Left kidney (tissue), 1 donor: ENCODE measurements at regions not wholly inside any gene's neighbourhood (a gene's known extent, or its start where the extent isn't known, plus 50 kb on each side); places are given as distances from the start of the nearest gene placed in this dataset.
"Not testable (repeated sequence)": the region's sequence is repeated elsewhere in the genome, so short reads cannot be mapped to it uniquely, and the experiment has no call there.

Experiments used
- DNase-seq: peaks from one replicate; pipeline ENCODE4 v3.0.0-alpha.2; 2013

DNA sequence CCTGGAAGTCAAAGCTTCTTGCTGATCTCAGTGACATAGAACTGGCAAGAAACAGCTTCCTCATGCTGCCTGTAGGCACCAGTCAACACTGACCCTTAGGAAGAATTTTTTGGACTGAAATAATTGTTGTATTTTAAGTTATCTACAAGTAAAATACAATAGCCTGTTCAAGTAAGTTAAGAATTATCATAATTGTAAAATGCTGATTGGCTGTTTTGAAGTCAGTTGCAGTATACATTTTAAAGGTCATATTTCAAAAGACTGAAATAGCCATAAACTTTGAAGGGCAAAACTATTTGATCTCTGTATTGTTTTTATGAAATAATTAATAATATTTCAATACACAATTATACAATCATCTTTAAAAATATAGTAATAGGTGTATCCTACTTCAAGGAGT, 794.9 kb downstream of the MAT2B start:
- DNase-seq, result no peak

DNA sequence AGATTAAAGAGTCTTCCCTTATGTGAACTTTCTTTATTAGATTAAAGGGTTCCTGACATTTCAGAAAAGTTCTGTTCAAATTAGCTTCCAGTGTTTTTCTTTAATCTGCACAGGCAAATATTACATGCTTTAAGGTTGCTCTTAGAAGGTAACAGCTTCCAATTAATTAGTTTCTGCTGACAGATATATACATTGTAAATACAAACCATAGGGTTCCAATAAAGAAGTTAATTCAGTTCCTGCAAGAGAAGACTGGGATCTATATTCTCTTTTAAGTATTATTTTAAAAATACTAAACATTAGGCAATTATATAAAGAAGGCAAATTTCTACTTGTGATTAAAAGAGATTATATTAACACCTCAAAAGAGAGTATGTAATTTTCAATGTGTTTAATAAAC, 795.7 kb downstream of the MAT2B start:
- no peak for DNase-seq

DNA sequence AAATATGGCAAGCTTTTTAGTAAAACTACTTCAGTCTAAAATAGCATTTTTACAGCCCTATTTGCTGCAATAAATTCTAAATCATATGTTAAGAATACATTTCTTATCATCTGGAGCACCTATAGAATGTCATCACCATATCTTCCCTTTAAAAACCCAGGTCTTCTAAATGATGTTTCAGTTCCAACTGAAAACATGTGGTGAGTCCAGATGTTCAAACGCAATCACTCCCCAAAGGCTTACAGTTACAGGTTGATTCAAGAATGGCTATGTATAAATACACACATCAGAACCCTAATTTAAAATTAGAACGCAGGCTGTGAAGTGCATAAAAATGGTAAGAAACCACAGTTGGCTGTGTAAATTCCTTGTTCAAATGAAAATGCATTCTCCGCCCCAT, 796.3 kb downstream of the MAT2B start:
- DNase-seq, result no peak

DNA sequence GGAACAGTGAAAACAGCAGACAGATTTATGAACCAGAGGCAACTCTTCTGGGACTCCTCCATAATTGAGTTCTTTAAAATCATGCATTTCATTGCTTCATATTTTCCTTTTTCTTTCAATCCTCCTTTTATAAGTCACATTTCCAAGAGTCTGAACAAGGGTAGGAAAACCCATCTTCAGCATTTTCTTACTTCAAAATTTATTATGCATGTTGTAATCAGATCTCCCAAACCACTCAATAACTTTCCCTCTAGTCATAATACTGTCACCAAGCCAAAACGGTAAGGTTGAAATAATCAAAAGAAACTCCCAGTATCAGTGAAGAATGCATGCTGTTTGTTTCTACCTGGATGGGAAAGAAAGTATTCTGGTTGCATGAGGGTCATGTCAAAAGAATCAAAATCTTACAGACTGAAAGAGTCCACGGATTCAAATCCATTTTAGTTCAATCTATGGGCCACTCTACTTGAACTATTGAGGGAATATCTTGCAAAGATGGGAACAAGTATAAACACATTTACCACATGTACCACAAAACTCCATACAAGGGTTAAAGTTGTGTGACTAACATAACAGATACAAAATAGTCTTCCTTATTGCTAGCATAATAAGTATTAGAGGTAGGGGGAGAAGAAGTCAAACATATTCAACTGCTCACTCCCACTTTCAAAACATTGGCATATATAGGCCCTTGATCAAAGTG, 797.3 kb downstream of the MAT2B start:
- DNase-seq, result peak; percentile 29

DNA sequence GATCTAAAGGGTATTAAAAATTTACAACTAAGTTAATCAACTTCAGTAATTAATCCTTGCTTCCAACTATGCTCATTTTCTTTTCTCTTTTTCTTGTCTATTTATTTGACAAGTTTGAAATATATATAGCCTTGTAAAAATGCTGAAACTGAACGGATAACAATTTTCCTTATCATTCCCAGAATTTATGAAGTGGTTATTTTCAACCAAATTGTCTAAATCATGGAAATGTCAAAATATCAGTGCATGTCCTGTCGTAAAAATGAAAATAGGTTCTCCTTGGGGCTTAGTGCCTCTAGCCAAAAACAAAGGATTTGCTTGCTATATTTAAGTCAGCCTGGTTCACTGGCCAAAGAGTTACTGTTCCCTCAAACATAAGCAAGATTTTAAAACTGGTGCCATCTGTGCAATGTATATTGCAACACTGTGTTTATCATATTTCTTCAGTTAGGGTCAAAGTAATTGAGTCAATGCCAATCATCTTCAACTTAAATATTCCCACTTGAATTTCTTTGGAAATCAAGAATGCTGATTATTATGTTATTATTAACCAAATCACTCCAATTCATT, 798.3 kb downstream of the MAT2B start:
- no peak for DNase-seq

DNA sequence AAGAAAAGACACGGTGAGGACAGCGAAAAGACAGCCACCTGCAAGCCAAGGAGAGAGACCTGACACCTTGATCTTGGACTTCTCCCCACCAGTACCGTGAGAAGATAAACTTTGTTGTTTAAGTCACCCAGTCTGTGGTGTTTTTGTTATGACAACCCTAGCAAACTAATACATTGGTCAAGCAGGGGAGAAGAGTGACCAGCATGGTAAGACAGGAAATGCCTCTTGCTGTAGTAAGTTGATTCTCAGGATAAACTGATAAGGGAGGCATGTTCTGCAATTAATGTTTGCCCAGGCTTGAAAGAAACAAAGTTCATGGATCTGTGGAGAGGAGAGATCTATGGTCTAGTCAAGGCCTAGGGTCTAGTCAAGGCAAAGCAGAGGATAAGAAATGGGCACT, 801.2 kb downstream of the MAT2B start:
- DNase-seq, result no peak

- no peak for DNase-seq
Observed at GRCh38 chr5:164312801-164313200, 807.4 kb downstream of the MAT2B start.

DNA sequence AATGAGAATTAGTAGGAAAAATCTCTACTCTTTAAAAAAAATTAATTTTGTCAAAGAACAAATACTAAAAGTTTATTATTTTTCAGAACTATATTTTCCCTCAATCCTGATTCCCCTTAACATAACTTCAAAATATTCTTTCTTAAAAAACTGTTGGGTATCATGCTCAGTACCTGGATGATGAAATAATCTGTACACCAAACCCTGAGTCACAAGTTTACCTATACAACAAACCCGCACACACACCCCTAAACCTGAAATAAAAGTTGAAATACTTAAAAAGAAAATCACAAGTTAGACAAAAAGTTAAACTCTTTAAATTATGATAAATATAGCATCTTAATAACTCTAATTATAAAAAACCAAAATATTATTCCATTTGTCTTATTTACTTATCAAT, 812.3 kb downstream of the MAT2B start:
- no peak for DNase-seq

DNA sequence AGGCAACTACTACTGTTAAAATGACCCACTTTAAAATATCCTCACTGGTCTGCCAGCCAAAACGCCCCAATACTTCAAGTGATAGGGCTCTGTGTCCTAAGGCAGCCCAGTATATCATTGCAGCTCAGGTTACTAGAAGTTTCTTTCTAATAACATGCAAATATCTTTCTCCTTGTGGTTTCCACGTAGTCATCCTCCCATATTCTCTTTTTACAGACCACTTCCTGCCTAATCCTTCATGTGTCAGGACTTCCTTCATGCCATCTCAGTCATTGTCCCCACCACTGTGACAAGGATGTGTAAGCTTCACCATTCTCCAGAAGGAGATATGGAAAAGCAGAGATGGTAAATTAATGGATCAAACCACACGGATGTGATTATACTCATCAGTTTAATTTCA, 813.7 kb downstream of the MAT2B start:
- no peak for DNase-seq

DNA sequence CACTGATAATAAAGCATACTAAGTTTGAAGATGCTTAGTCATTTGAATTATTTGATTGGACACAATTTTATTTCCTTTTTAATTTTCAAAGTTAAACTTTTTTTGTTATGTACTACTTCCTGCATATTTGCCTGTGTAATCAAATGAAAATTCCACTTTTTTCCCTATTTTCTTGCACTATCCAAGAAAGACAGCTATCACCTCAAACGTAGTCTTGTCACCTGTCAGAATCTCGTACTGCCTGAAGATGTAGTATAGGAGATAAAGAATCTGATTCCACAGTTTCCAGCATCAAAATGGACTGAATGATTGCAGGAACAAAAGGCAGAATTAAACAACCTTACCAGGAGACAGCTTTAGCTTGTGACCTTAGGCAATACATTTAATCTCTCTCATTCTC, 818.8 kb downstream of the MAT2B start:
- no peak for DNase-seq

DNA sequence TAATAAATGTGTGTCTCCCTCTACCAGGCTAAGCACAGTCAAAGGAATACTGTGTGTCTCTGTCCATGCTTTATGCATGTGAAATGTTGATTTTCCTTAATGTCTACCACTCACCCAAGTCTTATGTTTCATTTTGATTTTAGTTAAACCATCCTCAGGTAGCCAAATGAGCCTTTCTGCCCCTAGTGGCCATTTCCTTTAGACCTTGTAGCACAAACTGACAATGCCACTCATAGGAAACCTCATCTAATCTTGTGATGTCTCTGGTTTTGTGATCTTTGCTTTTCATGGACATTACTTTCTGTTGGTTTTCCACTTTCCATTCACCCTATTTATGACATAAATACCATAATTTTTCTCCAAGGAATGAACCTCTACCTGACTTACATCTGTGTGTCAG, 820.8 kb downstream of the MAT2B start:
- no peak for DNase-seq

DNA sequence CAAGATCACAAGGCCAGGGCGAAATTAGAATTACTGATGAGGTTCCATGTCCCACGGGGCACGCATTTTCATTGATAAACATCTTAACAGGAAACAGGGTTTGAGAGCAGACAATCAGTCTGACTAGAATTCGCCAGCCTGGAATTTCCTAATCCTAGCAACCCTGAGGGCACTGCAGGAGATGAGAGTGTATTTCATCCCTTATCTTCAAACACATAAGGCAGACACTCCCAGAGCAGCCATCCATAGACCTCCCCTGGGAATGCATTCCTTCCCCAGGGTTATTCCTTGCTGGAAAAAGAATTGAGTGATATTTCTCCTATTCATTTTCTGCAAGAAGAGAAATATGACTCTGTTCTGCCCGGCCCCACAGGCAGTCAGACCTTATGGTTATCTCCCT, 821.7 kb downstream of the MAT2B start:
- DNase-seq, result not testable (repeated sequence)

DNA sequence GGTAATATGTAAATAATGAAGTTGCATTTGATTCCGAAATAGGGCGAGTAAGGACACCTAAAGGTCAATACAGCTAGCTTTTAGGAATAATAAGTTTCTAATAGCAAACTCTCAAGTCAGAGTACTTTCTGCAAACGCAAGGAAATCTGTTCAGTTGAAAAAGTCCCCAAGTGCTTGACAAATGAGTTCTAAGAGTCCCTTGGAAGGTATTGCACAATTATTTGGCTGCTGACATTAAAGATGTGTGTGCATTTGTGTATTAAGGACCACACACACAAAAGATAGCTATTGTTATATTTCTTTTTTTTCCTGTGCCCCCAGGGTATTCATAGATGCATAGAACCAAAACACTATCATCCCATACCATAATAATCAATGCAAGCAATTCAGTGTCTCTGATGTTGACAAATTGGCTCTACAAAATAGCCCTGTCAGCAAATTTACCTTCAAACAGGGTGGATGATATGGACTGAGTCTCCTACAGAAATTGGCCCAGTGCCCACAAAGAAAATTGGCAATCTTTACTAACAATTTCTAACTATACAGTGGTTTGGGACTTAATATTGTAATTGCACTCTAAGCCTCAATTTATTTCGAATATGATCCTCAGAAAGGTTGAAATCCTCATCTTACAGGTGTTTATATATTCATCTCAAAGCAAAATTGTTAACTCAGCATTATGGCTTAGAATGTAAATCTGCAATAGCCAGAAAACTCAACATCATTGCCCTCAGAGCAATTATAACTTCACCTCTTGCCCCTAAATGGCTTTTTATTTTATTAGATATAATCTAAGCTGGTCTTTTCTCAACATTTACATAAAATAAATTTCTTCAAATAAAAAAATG, 827.2 kb downstream of the MAT2B start:
- DNase-seq, result no peak

DNA sequence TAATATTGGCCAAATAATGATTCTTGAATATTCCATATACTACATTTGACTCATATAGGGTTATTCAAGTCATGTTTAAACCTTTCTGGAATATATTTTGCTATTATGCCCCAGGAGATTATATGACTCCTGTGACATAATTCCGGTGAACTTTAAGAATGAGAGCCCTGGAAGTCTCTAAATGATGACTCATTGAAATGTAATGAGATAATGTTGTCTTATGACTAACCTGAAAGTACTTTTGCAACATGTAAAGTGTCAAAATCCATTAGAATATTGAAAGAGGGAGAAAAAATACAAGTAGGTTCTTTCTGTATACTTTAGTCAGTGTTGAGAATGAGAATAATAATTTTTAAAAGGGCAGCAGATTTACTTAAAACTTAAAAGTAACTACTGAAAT, 830.4 kb downstream of the MAT2B start:
- DNase-seq, result no peak

DNA sequence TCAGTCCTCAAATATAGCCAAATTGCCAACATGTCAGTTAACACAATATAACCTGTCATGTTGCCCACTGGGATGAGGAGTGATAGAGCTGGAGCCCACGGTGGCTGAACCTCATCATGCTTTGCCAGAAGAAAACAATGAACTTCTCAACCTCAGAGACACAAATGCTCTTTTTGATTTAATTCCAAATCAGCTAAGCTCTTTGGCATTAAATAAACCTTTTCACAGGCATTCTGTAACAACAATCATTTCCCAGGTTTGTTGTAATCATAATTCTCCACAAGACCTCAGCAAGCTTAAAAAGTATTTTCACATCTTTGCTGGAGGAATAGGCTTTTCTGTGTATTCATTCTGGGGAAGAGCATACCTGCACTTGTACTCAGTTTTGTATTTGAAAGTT, 830.9 kb downstream of the MAT2B start:
- no peak for DNase-seq

GRCh38 chr5:164336906-164337305, 831.5 kb downstream of the MAT2B start:
- no peak for DNase-seq

DNA sequence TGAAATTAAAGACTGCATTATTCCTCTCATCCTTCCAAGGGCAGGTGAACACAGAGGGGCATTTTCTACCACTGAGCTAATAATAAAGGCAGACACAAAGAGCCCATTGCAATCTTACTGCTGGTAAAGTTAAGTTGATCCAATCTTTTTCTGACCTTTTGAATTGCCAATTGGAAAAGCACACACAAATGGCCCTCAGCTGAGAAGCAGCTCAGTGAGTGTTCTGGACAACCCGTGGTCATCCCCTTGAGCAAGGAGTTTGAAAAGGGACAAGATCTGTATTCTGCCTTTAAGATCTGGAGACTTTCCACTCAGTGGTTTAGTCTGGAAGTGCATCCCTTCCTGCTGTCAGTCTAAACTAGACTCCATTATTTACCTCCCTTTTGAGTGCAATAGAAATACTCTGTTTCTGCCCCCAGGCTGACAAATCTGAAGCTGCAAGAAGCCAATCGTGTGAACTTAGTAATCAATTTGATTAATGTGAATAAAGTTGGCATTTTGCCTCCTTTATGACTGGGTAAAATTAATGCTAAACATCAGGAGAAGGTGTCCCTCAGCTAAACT, 835.7 kb downstream of the MAT2B start:
- no peak for DNase-seq

- DNase-seq, result no peak
Observed at GRCh38 chr5:164345173-164345849, 839.9 kb downstream of the MAT2B start.

DNA sequence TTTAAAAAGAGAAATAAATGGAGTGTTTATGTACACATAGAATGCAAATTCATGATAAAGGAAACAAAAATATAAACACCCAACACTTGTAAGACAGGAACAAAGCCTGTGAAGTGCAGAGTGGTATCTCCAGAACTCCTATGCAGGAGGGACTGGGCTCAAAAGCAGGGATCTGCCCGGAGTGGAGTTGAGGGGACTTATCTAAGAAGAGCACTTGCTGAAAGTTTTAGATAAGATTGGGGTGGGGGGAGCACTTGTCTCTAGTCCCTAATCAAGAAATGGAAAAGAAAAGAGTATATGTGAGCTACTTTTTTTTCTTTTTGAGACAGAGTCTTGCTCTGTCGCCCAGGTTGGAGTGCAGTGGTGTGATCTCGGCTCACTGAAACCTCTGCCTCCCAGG, 840.4 kb downstream of the MAT2B start:
- no peak for DNase-seq

DNA sequence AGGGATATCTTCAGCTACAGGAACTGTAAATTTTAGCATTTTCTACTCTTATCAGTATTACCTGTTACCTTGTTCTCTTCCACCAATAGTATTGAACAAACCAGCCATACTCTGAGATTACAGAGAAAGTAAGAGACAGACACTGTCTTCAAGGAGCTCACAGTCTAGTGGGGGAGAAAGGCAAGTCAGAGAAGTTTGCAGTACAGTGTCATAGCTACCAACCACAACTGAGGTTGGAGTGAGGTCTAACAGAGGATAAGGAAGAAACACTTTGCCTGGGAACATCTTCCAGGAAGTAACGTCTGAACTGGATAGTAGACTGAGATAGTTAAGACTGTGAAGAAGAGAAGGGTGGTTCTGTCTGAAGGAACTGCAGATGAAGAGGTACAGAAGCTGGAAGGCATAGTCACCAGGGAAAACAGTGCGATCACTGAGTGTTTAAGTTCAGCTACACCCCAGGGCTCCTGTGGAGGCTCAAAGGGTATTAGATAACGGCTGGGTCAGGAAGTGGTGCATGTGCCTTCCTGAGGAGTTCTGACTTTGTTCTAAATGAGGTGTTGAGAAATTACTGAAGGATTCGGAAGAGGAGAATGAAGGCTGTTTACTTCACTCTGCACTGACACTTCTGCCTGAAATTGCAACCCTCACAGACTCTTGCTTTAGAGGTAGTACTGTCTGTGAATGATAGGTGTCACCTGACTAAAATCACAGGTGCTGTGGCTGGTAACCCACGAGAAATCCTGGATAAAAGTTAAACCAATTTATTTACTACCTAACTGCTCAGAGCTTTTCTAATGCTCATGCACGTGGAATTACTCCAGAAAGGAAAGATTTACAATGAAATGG, 841.6 kb downstream of the MAT2B start:
- no peak for DNase-seq

- no peak for DNase-seq
Observed at GRCh38 chr5:164350236-164350635, 844.8 kb downstream of the MAT2B start.
